ENCODE measurements at regions not wholly inside any gene's neighbourhood (a gene's known extent, or its start where the extent isn't known, plus 50 kb on each side); places are given as distances from the start of the nearest gene placed in this dataset.

- no peak overlapping the region for H3K4me3 ChIP-seq (ENCODE audit: low read depth, low read length)
- no peak for TF ChIP-seq CTCF (IDR thresholded peaks at IDR 0.05; ENCODE audit: insufficient read depth, low read depth, low read length)
- no peak for DNase-seq (ENCODE audit: low read depth)
Measured at GRCh38 chr3:153602801-153603200, 440.8 kb downstream of the RAP2B start.

- DNase-seq (ENCODE audit: low read depth): no peak
- H3K4me3 ChIP-seq (ENCODE audit: low read depth, low read length): no peak overlapping the region
Measured at GRCh38 chr3:153614140-153614539, 452.1 kb downstream of the RAP2B start.

GRCh38 chr3:153614563-153614962, 452.5 kb downstream of the RAP2B start:
- TF ChIP-seq CTCF (IDR thresholded peaks at IDR 0.05; ENCODE audit: insufficient read depth, low read depth, low read length): no peak
- no peak overlapping the region for H3K4me3 ChIP-seq (ENCODE audit: low read depth, low read length)
- peak; percentile 75 for DNase-seq (ENCODE audit: low read depth)

More at GRCh38 chr3:153614140-153614539, 452.1 kb downstream of the RAP2B start:
- TF ChIP-seq CTCF (IDR thresholded peaks at IDR 0.05; ENCODE audit: insufficient read depth, low read depth, low read length): no peak

GRCh38 chr3:153615863-153616262, 453.8 kb downstream of the RAP2B start:
- no peak for DNase-seq (ENCODE audit: low read depth)
- H3K4me3 ChIP-seq (ENCODE audit: low read depth, low read length): no peak overlapping the region
- TF ChIP-seq CTCF (IDR thresholded peaks at IDR 0.05; ENCODE audit: insufficient read depth, low read depth, low read length): no peak

GRCh38 chr3:153617463-153617862, 455.4 kb downstream of the RAP2B start:
- no peak for DNase-seq (ENCODE audit: low read depth)
- no peak overlapping the region for H3K4me3 ChIP-seq (ENCODE audit: low read depth, low read length)
- no peak for TF ChIP-seq CTCF (IDR thresholded peaks at IDR 0.05; ENCODE audit: insufficient read depth, low read depth, low read length)

GRCh38 chr3:153618176-153618575, 456.1 kb downstream of the RAP2B start:
- no peak overlapping the region for H3K4me3 ChIP-seq (ENCODE audit: low read depth, low read length)
- TF ChIP-seq CTCF (IDR thresholded peaks at IDR 0.05; ENCODE audit: insufficient read depth, low read depth, low read length): no peak
- no peak for DNase-seq (ENCODE audit: low read depth)

GRCh38 chr3:153619268-153619667, 457.2 kb downstream of the RAP2B start:
- no peak for DNase-seq (ENCODE audit: low read depth)
- TF ChIP-seq CTCF (IDR thresholded peaks at IDR 0.05; ENCODE audit: insufficient read depth, low read depth, low read length): no peak
- no peak overlapping the region for H3K4me3 ChIP-seq (ENCODE audit: low read depth, low read length)

All from fibroblast of villous mesenchyme (primary cell).